Vagina (tissue), 2 donors: ENCODE measurements at regions not wholly inside any gene's neighbourhood (a gene's known extent, or its start where the extent isn't known, plus 50 kb on each side); places are given as distances from the start of the nearest gene placed in this dataset.

ENCODE experiments used
- DNase-seq, 2 donors: peaks; one replicate each; pipeline ENCODE4 v3.0.0-alpha.2; 2017; ENCODE audit errors: extremely low spot score in 2 of 2
- H3K27ac ChIP-seq: fragments of 200-600 bp; sonication (generic); one replicate; pipeline ENCODE4 v1.5.1; 2019
- H3K27me3 ChIP-seq: fragments of 200-600 bp; sonication (generic); one replicate; pipeline ENCODE4 v1.5.1; 2019
- H3K36me3 ChIP-seq, 2 donors: fragments of 200-600 bp; sonication (generic); one replicate each; pipeline ENCODE4 v1.5.1; 2017 to 2019
- H3K4me1 ChIP-seq: fragments of 200-600 bp; sonication (generic); one replicate; pipeline ENCODE4 v1.5.1; 2019
- H3K4me3 ChIP-seq, 2 donors: fragments of 200-600 bp; sonication (generic); 1 replicate in 1 of 2; 2 replicates in 1 of 2; pipeline ENCODE4 v1.5.1; 2016 to 2019
- H3K9me3 ChIP-seq: fragments of 200-600 bp; sonication (generic); one replicate; pipeline ENCODE4 v1.5.1; 2019
- POLR2A ChIP-seq, 2 donors: fragments of 450-650 bp; IDR thresholded peaks; one replicate each; pipeline ENCODE4 v1.6.1; 2017; ENCODE audit warnings: antibody characterized with exemption in 2 of 2, mild to moderate bottlenecking in 2 of 2, moderate library complexity in 2 of 2
- POLR2AphosphoS5 ChIP-seq, 2 donors: sonication (generic); formaldehyde crosslinking; IDR thresholded peaks; one replicate each; pipeline ENCODE4 v1.9.0; 2017; ENCODE audit warnings: antibody characterized with exemption in 2 of 2, mild to moderate bottlenecking in 2 of 2, low read depth in 1 of 2; ENCODE audit not compliant: insufficient read depth in 1 of 2
- intact Hi-C: fragments of 100-400 bp; cut with DNase I; formaldehyde crosslinking; loops from one replicate; pipeline ENCODE4 v1.15.1; 2023
- TF ChIP-seq, protein P1 (sequence below), 3 experiments: fragments of 450-650 bp in 2 of 3; fragments of 200-600 bp in 1 of 3; sonication (generic) in 1 of 3; IDR thresholded peaks; one replicate each; pipeline ENCODE4 v1.5.1; 2017 to 2019; ENCODE audit warnings: antibody characterized with exemption in 3 of 3, mild to moderate bottlenecking in 2 of 3, moderate library complexity in 2 of 3

DNA sequence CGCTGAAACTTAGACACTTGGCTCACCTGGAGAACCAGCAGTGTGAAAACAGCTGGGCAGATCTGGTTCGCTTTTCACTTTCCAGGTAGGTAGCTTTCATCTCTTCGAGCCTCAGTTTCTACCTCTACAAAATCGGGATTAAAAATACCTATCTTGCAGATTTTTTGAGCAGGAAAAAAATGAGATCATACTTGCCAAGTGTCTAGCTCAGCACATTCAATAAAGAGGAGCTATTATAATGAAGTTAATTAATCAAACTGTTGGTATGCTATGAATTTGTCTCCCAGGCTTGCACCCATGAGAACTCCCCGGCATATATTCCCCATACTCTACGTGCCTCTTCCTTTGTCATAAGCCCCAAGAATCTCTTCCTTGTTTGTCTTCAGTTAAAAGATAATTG, 158.6 kb upstream of the LDB2 start:
- no peak overlapping the region for H3K4me3 ChIP-seq
- peaks cover 24% of the 10 kb centered on the region for H3K4me1 ChIP-seq
- intact Hi-C loops, result no loop called here
- no peak overlapping the region for H3K27ac ChIP-seq
- no peaks in the 10 kb centered on the region for H3K9me3 ChIP-seq
- no peak for DNase-seq
- H3K36me3 ChIP-seq, result no peaks in the 10 kb centered on the region
- no peaks in the 10 kb centered on the region for H3K27me3 ChIP-seq
- TF ChIP-seq, protein P1, sequence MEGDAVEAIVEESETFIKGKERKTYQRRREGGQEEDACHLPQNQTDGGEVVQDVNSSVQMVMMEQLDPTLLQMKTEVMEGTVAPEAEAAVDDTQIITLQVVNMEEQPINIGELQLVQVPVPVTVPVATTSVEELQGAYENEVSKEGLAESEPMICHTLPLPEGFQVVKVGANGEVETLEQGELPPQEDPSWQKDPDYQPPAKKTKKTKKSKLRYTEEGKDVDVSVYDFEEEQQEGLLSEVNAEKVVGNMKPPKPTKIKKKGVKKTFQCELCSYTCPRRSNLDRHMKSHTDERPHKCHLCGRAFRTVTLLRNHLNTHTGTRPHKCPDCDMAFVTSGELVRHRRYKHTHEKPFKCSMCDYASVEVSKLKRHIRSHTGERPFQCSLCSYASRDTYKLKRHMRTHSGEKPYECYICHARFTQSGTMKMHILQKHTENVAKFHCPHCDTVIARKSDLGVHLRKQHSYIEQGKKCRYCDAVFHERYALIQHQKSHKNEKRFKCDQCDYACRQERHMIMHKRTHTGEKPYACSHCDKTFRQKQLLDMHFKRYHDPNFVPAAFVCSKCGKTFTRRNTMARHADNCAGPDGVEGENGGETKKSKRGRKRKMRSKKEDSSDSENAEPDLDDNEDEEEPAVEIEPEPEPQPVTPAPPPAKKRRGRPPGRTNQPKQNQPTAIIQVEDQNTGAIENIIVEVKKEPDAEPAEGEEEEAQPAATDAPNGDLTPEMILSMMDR (IDR thresholded peaks at IDR 0.05), result no peak
- TF ChIP-seq POLR2AphosphoS5 (IDR thresholded peaks at IDR 0.05; ENCODE audit: insufficient read depth in 1 of 2, low read depth in 1 of 2) (no peak), POLR2A (IDR thresholded peaks at IDR 0.05) (no peak)

- DNase-seq, result no peak
- TF ChIP-seq, protein P1 (IDR thresholded peaks at IDR 0.05), result no peak
- TF ChIP-seq POLR2A (IDR thresholded peaks at IDR 0.05), result no peak
- TF ChIP-seq POLR2AphosphoS5 (IDR thresholded peaks at IDR 0.05; ENCODE audit: insufficient read depth in 1 of 2, low read depth in 1 of 2), result no peak
- intact Hi-C loops, result no loop called here
- H3K27ac ChIP-seq, result no peak overlapping the region
- peaks cover 24% of the 10 kb centered on the region for H3K4me1 ChIP-seq
- no peak overlapping the region for H3K4me3 ChIP-seq
- no peaks in the 10 kb centered on the region for H3K36me3 ChIP-seq
- no peaks in the 10 kb centered on the region for H3K9me3 ChIP-seq
- no peaks in the 10 kb centered on the region for H3K27me3 ChIP-seq
These were observed 157.3 kb upstream of the LDB2 start for GRCh38 chr4:17055788-17056187.

DNA sequence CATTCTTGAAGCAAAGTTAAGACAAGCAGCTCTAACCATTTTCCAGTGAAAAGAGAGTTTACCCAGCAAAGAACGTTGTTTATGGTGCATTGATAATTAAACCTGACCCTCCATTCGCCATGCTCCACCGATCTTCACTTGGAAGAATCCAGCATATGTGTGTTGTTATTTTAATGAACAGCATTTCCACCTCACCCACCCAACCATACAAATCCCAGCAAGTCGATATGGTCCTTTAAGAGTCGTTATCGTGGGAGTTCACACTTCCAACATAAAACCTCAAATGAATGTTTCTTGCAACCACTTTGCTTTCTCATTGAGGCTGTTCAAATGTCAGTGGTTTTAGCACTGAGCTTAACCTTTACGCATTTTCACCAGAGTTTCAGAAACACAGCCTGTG, 147.4 kb upstream of the LDB2 start:
- no peak for DNase-seq
- Histone ChIP-seq H3K27ac (no peak overlapping the region), H3K4me3 (no peak overlapping the region), H3K36me3 (no peaks in the 10 kb centered on the region), H3K27me3 (no peaks in the 10 kb centered on the region), H3K9me3 (no peaks in the 10 kb centered on the region), H3K4me1 (no peaks in the 10 kb centered on the region)
- intact Hi-C loops, result no loop called here
- no peak for TF ChIP-seq POLR2AphosphoS5 (IDR thresholded peaks at IDR 0.05; ENCODE audit: insufficient read depth in 1 of 2, low read depth in 1 of 2)
- no peak for TF ChIP-seq POLR2A (IDR thresholded peaks at IDR 0.05)
- TF ChIP-seq, protein P1 (IDR thresholded peaks at IDR 0.05), result no peak

DNA sequence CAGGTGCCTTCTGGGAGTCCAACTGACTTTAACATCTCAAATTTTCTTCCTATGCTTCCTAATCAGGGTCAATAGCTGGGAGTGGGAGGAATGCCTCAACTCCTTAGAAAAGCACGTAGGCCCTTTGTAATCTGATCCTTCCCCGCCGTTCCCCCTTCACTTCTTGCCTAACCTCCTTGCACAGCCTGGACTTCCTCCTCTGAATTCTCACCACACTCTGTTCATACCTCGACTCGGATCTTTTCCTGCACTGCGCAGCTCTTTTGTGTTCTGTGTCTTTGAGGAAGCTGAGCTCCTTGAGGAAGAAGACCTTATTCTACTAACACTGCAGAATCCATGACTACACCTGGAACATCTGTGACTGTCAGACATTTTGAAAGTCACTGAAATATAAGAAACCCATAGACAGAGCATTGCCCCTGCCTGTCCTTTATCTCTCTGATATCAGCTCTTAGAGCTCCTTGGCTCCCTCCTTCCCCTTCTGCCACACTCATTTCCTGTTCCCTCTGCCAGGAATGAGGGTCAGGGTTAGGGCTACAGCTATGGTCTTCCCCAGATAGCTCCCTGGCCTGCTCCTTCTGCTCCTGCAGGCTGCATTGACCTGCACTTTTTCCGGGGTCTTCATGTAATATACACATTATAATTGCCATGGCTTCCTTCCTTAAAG, 140.2 kb upstream of the LDB2 start:
- no peaks in the 10 kb centered on the region for H3K4me1 ChIP-seq
- TF ChIP-seq, protein P1 (IDR thresholded peaks at IDR 0.05), result no peak
- no peak for TF ChIP-seq POLR2AphosphoS5 (IDR thresholded peaks at IDR 0.05; ENCODE audit: insufficient read depth in 1 of 2, low read depth in 1 of 2)
- no peak for TF ChIP-seq POLR2A (IDR thresholded peaks at IDR 0.05)

DNA sequence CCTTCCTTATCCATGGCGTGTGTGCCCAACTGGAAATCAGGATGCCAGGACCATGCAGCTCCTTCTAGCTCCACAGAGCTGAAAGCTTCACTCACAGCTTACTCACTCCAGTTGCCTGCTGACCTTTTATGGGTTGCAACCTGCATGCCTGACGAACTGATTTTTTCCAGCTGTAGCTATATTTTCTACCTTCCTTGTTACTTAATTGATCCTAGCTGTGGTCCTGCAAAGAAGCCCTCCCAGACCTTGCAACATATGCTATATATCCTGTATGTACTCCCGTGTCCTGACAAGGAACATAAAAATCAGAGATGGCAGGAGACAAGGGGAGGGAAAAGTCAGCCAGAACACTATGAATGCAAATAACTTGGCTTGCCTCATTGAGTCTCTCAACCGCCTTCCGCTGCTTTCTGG, 135.3 kb upstream of the LDB2 start:
- Histone ChIP-seq H3K4me1 (no peaks in the 10 kb centered on the region), H3K4me3 (no peak overlapping the region), H3K27ac (no peak overlapping the region), H3K27me3 (no peaks in the 10 kb centered on the region), H3K36me3 (no peaks in the 10 kb centered on the region), H3K9me3 (no peaks in the 10 kb centered on the region)
- intact Hi-C loops, result no loop called here
- TF ChIP-seq, protein P1 (IDR thresholded peaks at IDR 0.05), result no peak
- no peak for TF ChIP-seq POLR2A (IDR thresholded peaks at IDR 0.05)
- TF ChIP-seq POLR2AphosphoS5 (IDR thresholded peaks at IDR 0.05; ENCODE audit: insufficient read depth in 1 of 2, low read depth in 1 of 2), result no peak
- DNase-seq, result no peak

More for the DNA sequence above, 140.2 kb upstream of the LDB2 start:
- no peaks in the 10 kb centered on the region for H3K9me3 ChIP-seq
- H3K27me3 ChIP-seq, result no peaks in the 10 kb centered on the region
- H3K27ac ChIP-seq, result no peak overlapping the region
- intact Hi-C loops, result no loop called here
- H3K36me3 ChIP-seq, result no peaks in the 10 kb centered on the region
- H3K4me3 ChIP-seq, result no peak overlapping the region
- DNase-seq, result no peak
